BE2C (cell line): ENCODE measurements at regions not wholly inside any gene's neighbourhood (a gene's known extent, or its start where the extent isn't known, plus 50 kb on each side); places are given as distances from the start of the nearest gene placed in this dataset.

ENCODE experiments used
- DNase-seq: peaks from one replicate; pipeline ENCODE4 v3.0.0-alpha.2; 2020
- H3K27me3 ChIP-seq: fragments of 250-450 bp; sonication (Bioruptor Pico); 2 replicates; pipeline ENCODE4 v1.5.1; 2020; ENCODE audit warnings: mild to moderate bottlenecking
- H3K36me3 ChIP-seq: fragments of 250-450 bp; sonication (Bioruptor Pico); 2 replicates; pipeline ENCODE4 v1.5.1; 2020; ENCODE audit warnings: mild to moderate bottlenecking
- H3K4me1 ChIP-seq: fragments of 250-450 bp; sonication (Bioruptor Pico); 2 replicates; pipeline ENCODE4 v1.5.1; 2020
- H3K4me3 ChIP-seq: 2 replicates; pipeline ENCODE4 v1.5.1; 2011; ENCODE audit warnings: low read depth, low read length
- H3K9me3 ChIP-seq: fragments of 250-450 bp; sonication (Bioruptor Pico); 2 replicates; pipeline ENCODE4 v1.5.1; 2020
- CTCF ChIP-seq: IDR thresholded peaks from 2 replicates; pipeline ENCODE4 v1.5.1; 2012; ENCODE audit warnings: mild to moderate bottlenecking, low read depth, low read length

- TF ChIP-seq CTCF: no peak
- Histone ChIP-seq H3K9me3 (no peaks in the 10 kb centered on the region; the same call in 1 of the 2 replicates), H3K4me1 (no peaks in the 10 kb centered on the region), H3K27me3 (no peaks in the 10 kb centered on the region), H3K4me3 (no peak overlapping the region), H3K36me3 (no peaks in the 10 kb centered on the region)
- DNase-seq: no peak
These were observed 387.1 kb downstream of the SMOC2 start for GRCh38 chr6:168828035-168828434.

GRCh38 chr6:168827586-168827871 is 386.5 kb downstream of the SMOC2 start:
- H3K36me3 ChIP-seq: no peaks in the 10 kb centered on the region
- no peak overlapping the region for H3K4me3 ChIP-seq
- H3K4me1 ChIP-seq: no peaks in the 10 kb centered on the region
- TF ChIP-seq CTCF: no peak
- no peaks in the 10 kb centered on the region for H3K27me3 ChIP-seq
- H3K9me3 ChIP-seq: no peaks in the 10 kb centered on the region; the same call in 1 of the 2 replicates
- DNase-seq: no peak

- no peaks in the 10 kb centered on the region; the same call in 1 of the 2 replicates for H3K9me3 ChIP-seq
- no peaks in the 10 kb centered on the region for H3K4me1 ChIP-seq
- H3K27me3 ChIP-seq: no peaks in the 10 kb centered on the region
- no peak for TF ChIP-seq CTCF
- no peak overlapping the region for H3K4me3 ChIP-seq
- DNase-seq: no peak
- no peaks in the 10 kb centered on the region for H3K36me3 ChIP-seq
These were observed 386.0 kb downstream of the SMOC2 start for GRCh38 chr6:168826726-168827585.

GRCh38 chr6:168826078-168826390 is 385.1 kb downstream of the SMOC2 start:
- TF ChIP-seq CTCF: no peak
- Histone ChIP-seq H3K27me3 (no peaks in the 10 kb centered on the region), H3K9me3 (no peaks in the 10 kb centered on the region; the same call in 1 of the 2 replicates)

GRCh38 chr6:168825226-168826077 is 384.5 kb downstream of the SMOC2 start:
- DNase-seq: no peak
- Histone ChIP-seq H3K4me3 (no peak overlapping the region), H3K4me1 (no peaks in the 10 kb centered on the region)

More at GRCh38 chr6:168826078-168826390, 385.1 kb downstream of the SMOC2 start:
- no peaks in the 10 kb centered on the region for H3K36me3 ChIP-seq
- no peak overlapping the region for H3K4me3 ChIP-seq
- H3K4me1 ChIP-seq: no peaks in the 10 kb centered on the region
- no peak for DNase-seq

More at GRCh38 chr6:168825226-168826077, 384.5 kb downstream of the SMOC2 start:
- H3K9me3 ChIP-seq: no peaks in the 10 kb centered on the region; the same call in 1 of the 2 replicates
- TF ChIP-seq CTCF: no peak
- H3K36me3 ChIP-seq: no peaks in the 10 kb centered on the region
- H3K27me3 ChIP-seq: no peaks in the 10 kb centered on the region
